C1 segment of cervical spinal cord (tissue), 14 donors: ENCODE measurements at regions not wholly inside any gene's neighbourhood (a gene's known extent, or its start where the extent isn't known, plus 50 kb on each side); places are given as distances from the start of the nearest gene placed in this dataset.

ENCODE experiments used
- DNase-seq, 14 donors: peaks; one replicate each; lab custom pipeline; 2025; lab: John Stamatoyannopoulos, UW

DNA sequence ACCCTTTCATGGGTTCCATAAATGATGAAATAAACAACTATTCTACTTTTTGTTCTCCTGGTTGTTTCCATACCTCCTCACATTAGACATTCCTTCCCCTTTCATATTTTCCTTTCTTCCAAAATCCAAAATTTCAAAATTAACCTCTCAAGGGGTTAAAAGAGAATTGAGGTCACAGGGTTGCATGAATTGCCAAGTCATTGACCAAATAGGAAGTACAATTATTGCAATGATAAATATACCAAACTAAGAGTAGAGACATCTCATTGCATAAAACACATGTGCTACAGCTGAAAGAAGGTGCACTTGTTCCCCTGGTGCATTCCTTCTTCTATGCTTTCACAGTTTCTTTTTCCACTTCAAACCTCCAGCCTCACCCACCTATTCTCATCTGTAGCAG, 136.1 kb downstream of the KCTD12 start:
- DNase-seq, result no peak

DNA sequence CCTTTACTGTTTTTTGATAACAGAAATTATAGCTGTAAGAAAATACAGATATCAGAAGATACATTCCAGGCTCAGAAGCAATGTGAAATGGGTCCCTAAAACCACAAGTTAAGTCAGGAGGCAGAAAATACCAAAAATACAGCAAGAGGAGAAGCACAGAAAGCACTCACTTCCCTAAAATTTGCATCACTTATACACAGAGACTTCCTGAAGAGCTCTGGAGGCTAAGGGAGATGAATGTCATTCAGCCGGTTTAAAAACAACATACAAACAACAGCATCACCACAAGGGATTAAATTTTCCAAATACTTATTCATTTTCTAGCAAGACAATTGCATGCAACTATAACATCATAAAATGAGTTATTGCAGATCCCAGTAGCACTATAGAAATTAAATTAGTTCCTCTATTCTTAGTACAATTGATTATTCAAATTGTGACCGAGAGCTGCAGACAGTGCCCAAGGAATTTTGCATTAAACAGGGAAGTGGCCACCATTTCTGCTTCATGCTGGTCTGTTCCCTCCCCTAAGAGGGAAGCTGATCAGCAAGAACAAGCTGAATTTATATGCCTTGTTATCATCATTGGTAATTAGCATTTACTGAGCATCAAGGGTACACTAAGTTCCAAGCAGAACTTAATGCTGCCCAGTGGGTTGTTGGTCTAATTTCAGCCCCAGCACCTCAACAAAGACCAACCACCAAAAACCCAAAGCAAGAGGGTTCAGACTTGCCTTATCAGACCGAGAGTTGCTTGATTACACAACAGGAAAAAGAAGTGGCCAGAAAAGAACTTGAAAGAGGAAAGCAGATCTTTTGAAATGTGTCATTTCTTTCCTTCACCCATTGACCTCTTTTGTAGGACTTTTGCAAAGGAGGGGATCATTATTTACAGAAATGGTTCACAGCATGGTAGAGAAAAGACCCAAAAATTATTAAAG, 140.7 kb downstream of the KCTD12 start:
- peak in 4 of 14 donors; percentile 9 to 18 (median 12) for DNase-seq

DNA sequence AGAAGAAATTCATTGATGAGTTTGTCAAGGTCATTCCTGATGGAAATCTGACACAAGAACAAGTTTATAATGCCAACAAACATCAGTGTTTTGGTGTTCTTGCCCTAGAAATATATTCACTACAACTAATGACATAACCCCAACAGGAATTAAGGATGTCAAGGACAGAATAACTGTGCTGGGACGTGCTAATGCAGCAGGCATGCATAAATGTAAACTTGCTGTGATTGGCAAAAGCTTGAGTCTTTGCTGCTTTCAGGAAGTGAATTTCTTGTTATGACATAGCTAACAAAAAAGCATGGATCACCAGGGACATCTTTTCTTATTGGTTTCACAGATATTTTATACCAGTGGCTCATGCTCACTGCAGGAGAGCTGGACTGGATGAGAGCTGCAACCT, 144.6 kb downstream of the KCTD12 start:
- DNase-seq, result no peak

DNA sequence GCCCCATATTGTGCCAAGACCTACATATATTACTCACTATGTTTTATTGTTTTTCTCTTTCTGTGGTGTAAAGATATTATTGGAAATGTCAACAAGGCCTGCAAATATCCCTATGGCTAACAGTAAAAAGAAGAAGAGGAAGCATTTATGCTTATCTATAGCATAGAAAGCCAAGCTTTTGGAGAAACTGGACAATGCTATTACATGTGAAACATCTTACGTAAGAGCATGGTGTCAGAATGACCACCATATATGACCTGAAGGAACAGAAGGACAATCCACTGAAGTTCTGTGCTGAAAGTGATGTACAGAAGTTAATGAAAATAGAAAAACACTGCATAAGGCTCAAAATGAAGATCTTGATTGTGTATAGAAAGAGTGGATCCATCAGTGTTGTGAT, 145.2 kb downstream of the KCTD12 start:
- no peak for DNase-seq

DNA sequence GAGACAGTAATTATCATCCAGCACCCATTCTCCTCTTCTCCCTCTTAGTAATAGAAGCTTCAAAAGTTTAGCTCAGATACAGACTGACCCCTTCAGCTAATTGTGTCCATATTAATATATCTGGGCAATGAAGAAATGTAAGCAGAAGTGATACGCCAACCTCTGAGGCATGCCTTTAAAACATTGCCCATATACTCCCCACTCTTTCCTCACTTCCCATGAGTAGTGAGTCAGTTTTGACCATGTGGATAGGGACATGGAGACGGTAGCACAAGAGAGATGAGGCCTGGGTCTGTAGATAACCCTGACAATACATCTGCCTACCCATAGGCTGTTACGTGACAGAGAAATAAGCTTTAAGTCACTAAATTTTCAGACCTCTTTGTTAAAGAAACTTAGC, 147.6 kb downstream of the KCTD12 start:
- DNase-seq, result no peak

DNA sequence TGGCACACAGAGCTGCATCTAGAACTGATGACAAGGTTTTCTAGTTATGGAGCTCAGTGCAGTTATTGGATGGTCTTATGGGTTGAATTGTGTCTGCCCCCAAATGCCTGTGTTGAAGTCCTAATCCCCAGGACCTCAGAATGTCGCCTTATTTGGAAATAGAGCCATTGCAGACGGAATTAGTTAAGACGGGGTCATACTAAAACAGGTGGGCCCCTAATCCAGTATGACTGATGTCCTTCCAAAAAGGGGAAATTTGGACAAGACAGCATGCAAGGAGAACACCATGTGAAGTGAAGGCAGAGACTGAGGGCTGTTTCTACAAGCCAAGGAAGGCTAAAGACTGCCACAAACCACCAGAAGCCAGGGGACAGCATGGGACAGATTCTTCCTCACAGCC, 148.7 kb downstream of the KCTD12 start:
- DNase-seq, result no peak

DNA sequence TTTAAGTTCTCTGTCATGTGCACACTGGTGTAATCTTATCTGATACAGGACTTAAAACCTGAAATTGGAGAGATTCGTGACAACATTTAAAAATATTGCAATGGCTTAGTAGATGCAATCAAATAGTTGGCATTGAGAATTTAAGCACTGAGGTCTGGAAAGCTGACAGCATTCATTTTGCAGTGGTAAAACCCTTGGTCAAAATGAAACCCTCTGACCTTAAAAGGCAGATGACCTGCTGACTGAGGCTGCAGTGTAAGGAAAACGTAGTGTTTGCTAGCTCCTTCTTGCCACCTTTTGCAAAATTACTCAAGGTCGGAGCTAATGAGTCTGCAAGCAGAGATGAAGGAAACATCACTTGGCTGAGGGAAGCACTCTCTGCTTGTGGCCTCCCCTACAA, 150.6 kb downstream of the KCTD12 start:
- DNase-seq, result no peak

DNA sequence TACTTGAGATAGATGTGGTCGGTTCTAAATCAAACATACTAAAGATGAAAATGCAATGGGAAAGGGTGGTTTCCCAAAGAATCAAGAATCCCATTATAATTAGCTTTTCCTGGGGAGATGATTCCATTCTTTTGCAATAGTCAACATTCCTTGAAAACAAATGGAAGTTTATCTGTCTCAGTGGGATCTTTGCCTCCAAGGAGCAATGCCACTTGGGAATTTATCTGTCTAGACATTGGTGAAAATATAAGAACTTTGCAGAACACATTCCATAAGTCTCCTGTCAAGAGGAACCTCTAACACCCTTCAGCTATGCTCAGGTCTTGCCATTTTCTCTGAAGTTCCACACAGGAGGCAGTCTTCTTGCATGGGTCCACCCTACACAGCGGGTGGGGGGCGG, 152.5 kb downstream of the KCTD12 start:
- no peak for DNase-seq

DNA sequence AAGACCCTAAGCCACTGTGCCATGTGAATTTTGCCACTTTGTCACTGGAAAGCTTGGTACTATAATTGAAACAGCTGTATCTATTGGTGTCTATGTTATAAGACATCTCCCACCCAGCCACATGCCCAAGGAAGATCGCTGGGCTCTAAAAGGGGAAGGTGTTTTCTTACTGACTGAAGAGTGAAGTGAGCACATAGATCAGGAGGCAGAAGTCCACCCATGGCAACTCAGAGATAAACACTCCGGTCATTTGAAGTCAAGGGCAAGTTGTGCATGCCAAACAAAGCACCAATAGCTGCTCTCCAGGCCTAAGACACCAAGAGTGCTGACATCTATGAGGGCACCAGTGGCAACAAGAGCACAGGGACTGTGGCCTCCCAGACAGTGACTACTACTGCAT, 153.8 kb downstream of the KCTD12 start:
- DNase-seq, result no peak

DNA sequence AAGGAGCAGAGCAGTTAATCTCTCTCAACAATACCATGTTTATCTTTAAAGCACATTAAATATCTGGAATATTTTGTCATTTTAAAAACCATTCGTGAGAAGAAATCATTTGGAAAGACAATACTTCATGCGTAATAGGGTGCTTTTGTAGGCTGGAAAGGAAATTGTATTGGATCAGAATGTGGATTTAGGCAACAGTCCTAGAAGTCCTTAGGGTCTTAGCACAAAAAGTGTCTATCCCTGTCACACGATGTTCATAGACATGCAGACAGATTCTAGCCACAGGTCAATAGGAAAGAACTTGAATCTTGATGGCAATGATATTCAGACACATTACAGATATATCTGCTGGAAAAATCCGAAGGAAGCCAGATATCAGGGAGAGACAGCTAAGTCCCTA, 156.0 kb downstream of the KCTD12 start:
- DNase-seq, result no peak

DNA sequence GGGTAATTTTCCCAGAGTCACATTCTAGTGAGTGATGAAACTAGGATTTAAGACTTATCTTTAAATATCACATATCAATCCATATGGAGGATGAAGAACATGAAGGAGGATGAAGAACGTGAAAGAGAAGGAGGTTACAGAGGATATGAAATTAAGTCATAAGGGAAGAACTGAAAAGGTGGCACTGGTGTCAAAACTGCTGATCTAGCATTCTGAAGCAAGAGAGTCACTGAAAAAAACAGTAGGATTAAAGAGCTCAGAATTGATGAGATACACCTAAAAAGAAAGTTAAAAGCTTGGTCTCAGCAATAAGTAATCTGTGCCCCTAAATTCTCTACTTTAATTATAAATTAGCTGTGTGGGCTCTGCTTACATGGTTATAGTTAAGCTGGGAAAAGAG, 156.5 kb downstream of the KCTD12 start:
- no peak for DNase-seq

DNA sequence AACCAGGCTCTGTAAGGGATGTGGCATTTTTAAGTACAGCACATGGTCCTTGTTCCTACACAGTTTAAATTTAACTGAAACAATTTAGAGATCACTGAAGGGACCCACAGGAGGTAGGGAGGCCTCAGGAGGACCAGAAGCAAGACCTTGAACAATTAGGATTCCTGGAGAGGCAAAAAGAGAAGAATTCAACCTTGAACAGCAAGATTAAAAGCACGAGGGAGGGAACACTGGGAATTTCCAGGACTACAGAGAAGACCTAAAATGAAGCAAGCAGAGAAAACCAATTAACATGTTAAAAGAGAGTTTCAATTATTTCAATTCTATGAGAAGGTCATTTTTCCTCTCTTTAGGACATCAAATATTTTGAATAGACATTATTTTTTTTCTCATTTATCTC, 160.3 kb downstream of the KCTD12 start:
- no peak for DNase-seq

DNA sequence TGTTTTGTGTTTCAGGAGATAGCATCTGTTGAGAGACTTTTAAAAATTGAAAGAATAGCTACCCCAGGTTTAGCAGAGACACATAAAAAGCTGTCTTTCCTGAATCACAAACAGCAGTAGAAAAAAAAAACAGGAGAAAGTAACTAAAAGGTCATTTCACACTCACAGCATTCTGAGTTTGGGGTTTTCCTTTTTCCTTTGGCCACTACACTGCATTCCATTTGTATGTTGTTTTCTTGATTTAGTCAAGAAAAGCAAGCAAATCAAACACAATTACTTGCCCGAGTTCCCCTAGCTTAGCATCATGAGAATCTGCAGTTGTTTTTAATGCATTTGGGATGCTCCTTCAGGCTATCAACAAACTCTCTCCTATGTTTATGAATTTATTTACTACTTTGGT, 161.0 kb downstream of the KCTD12 start:
- no peak for DNase-seq

DNA sequence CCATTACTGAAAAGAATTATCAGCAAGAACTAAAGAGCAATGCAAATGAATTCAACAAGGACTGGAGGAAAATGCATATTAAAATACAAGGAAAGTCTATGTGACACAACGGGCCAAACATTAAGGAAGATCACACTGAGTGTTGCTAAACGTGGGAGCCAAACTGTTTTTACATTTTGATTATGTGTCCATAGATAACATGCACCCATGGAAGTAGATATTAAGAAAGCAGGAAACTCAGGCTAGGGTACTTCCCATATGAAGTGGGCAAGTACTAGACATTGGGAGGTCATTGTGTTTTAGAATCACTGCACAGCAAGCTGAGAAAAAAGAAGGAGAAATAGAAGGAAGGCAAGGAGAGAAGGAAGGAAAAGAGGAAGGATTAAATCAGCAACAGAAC, 161.8 kb downstream of the KCTD12 start:
- DNase-seq, result no peak

DNA sequence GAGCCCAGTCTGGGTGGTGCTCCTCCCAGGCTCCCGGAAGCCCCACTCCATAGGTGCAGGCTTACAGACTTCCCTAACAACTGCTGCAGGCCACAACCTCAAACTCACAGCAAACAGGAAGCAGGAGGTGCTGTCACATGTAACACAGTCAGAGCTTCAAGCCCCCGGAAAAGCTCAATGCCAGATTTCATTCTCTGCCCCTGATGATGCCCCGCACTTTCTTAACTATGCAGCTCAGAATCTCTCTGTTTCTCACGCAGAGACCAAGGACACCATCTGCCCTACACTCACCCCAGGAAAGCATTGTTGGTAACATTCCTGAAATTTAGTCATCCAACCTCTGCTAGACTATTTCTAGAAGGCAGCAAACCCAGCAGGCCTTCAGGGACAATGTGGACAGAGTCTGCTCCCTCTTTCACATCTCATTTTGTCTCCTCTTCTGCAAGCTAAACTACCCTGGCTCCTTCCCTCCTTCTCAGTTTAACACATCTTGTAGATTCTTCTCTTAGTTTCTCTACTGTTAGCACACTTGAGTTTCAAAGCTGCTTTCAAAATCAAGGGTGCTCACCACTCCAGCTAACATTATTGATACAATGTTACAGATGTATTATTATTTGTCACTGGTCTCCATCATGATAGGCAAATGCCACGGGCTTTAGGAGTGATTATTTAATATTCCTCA, 162.5 kb downstream of the KCTD12 start:
- DNase-seq, result peak in 5 of 14 donors; percentile 9 to 38 (median 14)

DNA sequence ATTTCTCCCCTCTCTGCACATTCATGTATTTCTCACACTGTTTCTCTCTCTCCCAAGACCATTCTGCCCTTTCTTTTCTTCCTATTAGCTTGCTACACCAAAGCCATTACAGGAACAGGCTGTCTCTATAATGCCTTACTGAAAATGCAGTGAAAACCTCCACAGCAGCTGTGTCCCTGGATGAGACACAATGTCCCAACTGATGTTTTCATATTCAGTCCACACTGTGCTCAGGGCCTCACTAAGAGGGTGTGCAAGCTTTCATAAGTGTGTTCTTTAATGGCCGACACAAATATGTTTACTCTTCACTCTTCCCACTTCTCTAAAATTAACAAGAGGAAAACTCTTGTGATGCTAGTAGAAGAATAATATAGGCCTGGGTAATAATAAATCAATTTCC, 163.4 kb downstream of the KCTD12 start:
- DNase-seq, result no peak

DNA sequence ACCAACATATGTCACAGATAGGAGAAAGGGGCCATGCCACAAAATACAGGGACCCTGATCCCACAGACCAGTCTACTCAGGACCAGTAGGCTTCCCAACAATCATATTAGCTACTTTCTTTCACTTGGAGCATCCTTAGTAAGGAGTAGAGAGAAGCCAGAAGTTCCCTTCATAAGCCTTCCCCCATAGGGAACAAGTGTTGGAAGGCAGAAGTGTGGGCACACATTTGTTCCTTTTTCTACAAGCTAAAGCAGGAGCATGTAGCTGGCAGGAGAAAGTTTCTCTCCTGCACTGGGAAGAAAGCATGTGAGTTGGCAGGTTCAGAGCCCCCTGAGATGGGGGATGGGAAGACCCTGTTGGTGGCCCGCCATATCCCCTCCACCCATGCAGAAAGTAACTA, 165.4 kb downstream of the KCTD12 start:
- DNase-seq, result peak in 1 of 14 donors; percentile 9

DNA sequence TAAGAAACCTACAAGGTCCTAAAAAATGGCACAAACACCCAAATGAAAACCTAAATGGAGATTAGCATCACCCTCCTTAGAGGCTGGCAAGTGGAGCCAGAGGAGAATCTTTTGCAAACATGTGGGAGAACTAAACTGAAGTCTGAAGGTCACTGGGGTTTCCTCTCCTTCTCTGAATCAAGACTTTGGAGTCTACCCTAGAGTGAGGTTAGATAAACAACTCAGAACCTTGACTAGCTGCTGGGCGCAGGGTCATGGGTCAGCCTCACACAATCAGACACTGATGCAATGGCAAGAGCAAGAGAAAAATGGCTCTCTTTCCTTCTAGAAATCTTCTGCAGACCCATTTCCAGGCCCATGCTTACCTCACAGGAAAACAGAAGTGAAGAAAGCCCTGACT, 165.8 kb downstream of the KCTD12 start:
- DNase-seq, result no peak

DNA sequence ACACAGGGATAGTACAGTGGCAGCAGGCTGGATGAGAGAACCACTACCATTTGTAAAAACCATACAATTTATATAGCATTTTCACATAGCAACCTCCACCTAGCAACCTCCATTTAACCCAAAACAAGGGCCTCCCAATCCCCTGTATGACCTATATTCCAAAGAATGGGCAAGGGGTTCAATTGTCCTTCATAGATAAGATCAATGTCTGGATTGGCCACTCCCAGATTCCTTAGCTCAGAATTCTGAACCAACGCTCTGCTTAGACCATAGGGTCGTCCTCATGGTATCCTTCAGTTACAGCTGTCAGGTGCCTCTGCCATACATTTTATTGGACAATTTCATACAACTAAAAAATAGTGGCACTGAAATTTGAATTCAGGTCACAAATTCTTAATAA, 166.2 kb downstream of the KCTD12 start:
- no peak for DNase-seq

DNA sequence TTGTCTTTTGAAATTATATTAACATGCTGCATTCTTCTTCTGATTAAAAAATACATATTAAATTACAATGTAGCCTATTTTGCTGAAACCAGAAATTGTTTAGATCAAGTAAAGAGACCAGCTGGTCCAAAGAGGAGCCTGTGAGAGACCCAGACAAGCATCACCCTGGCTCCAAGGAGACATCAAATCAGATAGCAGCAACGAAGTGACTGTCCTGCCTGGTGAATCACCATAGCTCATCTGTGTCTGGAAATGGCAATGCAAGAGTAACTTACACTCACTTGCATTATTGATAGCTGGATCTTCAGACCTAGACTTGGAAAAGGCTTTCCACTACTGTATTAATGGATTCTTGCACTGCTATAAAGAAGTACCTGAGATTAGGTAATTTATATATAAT, 169.1 kb downstream of the KCTD12 start:
- no peak for DNase-seq

DNA sequence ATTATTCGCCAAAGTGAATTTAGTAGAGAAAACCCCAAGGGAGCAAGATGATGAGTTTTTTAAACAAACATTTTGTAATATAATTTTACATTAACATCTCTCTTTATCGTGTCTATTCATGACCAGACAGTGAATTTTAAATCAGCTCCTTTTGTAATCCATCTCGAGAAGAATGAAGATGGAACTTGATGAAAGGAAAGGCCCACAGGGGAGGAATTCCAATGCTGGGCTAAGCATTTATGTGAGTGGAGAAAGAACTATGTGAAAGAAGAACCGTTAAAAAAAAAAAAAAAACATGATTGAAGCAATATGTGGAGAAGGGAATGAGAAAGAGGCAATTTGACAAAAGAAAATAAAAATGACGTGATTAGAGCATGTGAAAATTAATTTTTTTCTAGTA, 170.6 kb downstream of the KCTD12 start:
- DNase-seq, result no peak

DNA sequence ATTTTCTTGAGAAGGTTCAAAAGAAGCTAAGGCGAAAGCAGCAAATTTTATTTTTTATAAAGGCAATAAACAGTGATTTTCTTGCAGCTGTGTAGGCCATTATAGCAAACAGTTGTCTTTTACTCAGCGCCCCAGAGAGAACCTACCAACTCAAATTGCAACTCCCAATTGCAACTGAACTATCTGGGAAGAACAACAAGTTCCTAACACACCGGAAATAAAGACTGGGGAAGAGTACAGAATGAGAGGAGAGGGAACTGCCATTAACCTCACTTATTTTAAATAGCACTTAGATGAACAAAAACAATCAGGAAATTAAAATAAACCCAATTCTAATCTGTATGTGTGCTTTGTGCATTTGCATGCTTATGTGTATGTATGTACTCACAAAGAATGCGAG, 171.1 kb downstream of the KCTD12 start:
- no peak for DNase-seq

DNA sequence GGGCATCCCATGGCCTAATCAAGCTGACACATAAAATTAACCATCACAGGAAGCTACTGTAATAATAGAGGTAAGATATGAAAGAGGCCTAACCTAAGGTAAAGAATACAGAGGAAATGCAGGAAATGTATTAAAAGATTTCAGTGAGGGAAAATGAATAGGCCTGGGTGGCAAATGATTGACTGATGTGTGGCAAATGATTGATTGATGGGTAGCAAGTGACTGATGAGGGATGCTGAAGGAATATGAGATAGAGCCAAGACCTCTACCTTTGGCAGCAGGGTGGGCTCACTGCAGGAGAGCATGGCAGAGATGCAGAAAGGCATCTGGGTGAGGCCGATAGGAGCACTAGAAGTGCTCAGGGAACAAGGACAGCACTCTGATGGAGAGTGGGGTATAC, 172.9 kb downstream of the KCTD12 start:
- DNase-seq, result no peak
